Pancreas (tissue), 10 donors: ENCODE measurements at regions not wholly inside any gene's neighbourhood (a gene's known extent, or its start where the extent isn't known, plus 50 kb on each side); places are given as distances from the start of the nearest gene placed in this dataset.

Experiments used
- ATAC-seq, 4 donors: fragments of 200-7000 bp; cut with Tn5 transposase; one replicate each; pipeline versions ENCODE4 v1.8.0 to v1.9.1; 2020; ENCODE audit warnings: mild to moderate bottlenecking in 4 of 4, moderate library complexity in 4 of 4
- DNase-seq, 6 donors: peaks; one replicate each; pipeline ENCODE4 v3.0.0-alpha.2; 2020
- FAIRE-seq: peaks from 2 replicates; lab custom pipeline; 2012; peaks lifted over from hg19 to GRCh38; lab: Jason Lieb, UNC
- H3K27ac ChIP-seq, 4 donors: fragments of 200-600 bp; sonication (generic); 1 replicate in 3 of 4; 2 replicates in 1 of 4; pipeline versions ENCODE4 v1.5.0 to v1.8.0; 2020
- H3K27me3 ChIP-seq, 4 donors: fragments of 200-600 bp; one replicate each; pipeline ENCODE4 v1.8.0; 2021
- H3K36me3 ChIP-seq, 3 donors: fragments of 200-600 bp; sonication (generic) in 1 of 3; one replicate each; pipeline versions ENCODE4 v1.5.0 to v1.8.0; 2020 to 2021
- H3K4me1 ChIP-seq, 3 donors: fragments of 200-600 bp; one replicate each; pipeline ENCODE4 v1.8.0; 2021
- H3K4me3 ChIP-seq, 4 donors: fragments of 200-600 bp; sonication (generic) in 2 of 4; one replicate each; pipeline versions ENCODE4 v1.5.0 to v1.8.0; 2020 to 2021
- H3K9me3 ChIP-seq, 4 donors: fragments of 200-600 bp; one replicate each; pipeline ENCODE4 v1.8.0; 2021
- CTCF ChIP-seq, 4 donors: fragments of 200-600 bp; sonication (generic) in 3 of 4; IDR thresholded peaks; one replicate each; pipeline versions ENCODE4 v1.5.0 to v1.8.0; 2021; ENCODE audit warnings: antibody characterized with exemption in 4 of 4
- WGBS, 2 donors: extraction: QIAGEN DNeasy Blood & Tissue Kit; methylation state at CpG; one replicate each; pipeline ENCODE4 v1.1.7; 2013; 5-methylcytosine and 5-hydroxymethylcytosine counted together
- intact Hi-C, 3 donors: fragments of 100-400 bp; cut with DNase I; formaldehyde crosslinking; loops; one replicate each; pipeline versions ENCODE4 v1.11.1 to v1.14.2; 2022
- donor health status: healthy with polysubstance abuse.
- donor health status: DM: no; HTN: no; CAD: no; lungs with moderate emphysema.
- donor health status: DM: no; HTN: no; CAD: no.
- donor health status: control.
- donor health status: control.
- donor health status: Bipolar disorder and iron deficiency.
- donor health status: DM: yes; HTN: yes; CAD: no.
- donor health status: DM: no; HTN: no; CAD: no.
- donor health status: DM: no; HTN: no; CAD: no.
- donor health status: DM: yes; HTN: yes; CAD: no.

GRCh38 chr10:76729346-76729745 is 908.3 kb downstream of the KCNMA1 start:
- Histone ChIP-seq H3K4me1 (no peaks in the 10 kb centered on the region), H3K4me3 (no peak overlapping the region), H3K9me3 (no peaks in the 10 kb centered on the region), H3K36me3 (no peaks in the 10 kb centered on the region), H3K27ac (no peak overlapping the region), H3K27me3 (no peaks in the 10 kb centered on the region)
- FAIRE-seq = no peak
- no peak for ATAC-seq
- intact Hi-C loops = no loop called here
- DNase-seq = no peak
- TF ChIP-seq CTCF (IDR thresholded peaks at IDR 0.05) = no peak

DNA sequence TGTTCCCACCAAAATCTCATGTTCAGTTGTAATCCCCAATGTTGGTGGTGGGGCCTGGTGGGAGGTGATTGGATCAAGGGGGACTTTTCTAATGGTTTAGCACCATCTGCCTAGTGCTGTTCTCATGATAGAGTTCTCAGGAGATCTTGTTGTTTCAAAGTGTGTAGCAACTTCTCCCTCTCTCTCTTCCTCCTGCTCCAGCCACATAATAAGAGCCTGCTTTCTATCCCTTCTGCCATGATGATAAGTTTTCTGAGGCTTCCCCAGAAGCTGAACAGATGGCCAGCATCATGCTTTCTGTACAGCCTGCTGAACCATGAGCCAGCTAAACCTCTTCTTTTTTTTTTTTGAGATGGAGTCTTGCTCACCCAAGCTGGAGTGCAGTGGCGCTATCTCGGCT is 910.6 kb downstream of the KCNMA1 start:
- Histone ChIP-seq H3K27ac (no peak overlapping the region), H3K9me3 (no peaks in the 10 kb centered on the region), H3K4me1 (no peaks in the 10 kb centered on the region), H3K36me3 (no peaks in the 10 kb centered on the region), H3K27me3 (no peaks in the 10 kb centered on the region), H3K4me3 (no peak overlapping the region)
- FAIRE-seq (no peak), ATAC-seq (no peak), DNase-seq (no peak)
- WGBS, 2 donors = 71 to 83% methylated on average over 2 of the region's 2 CpGs
- intact Hi-C loops = no loop called here
- no peak for TF ChIP-seq CTCF (IDR thresholded peaks at IDR 0.05)

GRCh38 chr10:76723844-76724243 is 913.8 kb downstream of the KCNMA1 start:
- DNase-seq (no peak), ATAC-seq (peak in 1 of 4 donors; percentile 39), FAIRE-seq (no peak)
- intact Hi-C loops = no loop called here
- TF ChIP-seq CTCF (IDR thresholded peaks at IDR 0.05) = no peak
- H3K9me3 ChIP-seq = no peaks in the 10 kb centered on the region
- no peaks in the 10 kb centered on the region for H3K4me1 ChIP-seq
- H3K27me3 ChIP-seq = no peaks in the 10 kb centered on the region
- no peaks in the 10 kb centered on the region for H3K36me3 ChIP-seq
- H3K27ac ChIP-seq = no peak overlapping the region
- H3K4me3 ChIP-seq = no peak overlapping the region
- 17 to 23% methylated on average over 9 of the region's 9 CpGs for WGBS, 2 donors

- WGBS, 2 donors = 92 to 97% methylated on average over 1 of the region's 1 CpG
- Histone ChIP-seq H3K27ac (no peak overlapping the region), H3K36me3 (no peaks in the 10 kb centered on the region), H3K4me3 (no peak overlapping the region), H3K9me3 (no peaks in the 10 kb centered on the region), H3K4me1 (no peaks in the 10 kb centered on the region), H3K27me3 (no peaks in the 10 kb centered on the region)
- ATAC-seq (no peak), DNase-seq (no peak), FAIRE-seq (no peak)
- intact Hi-C loops = no loop called here
- no peak for TF ChIP-seq CTCF (IDR thresholded peaks at IDR 0.05)
These were observed 915.6 kb downstream of the KCNMA1 start for GRCh38 chr10:76721891-76722505.

DNA sequence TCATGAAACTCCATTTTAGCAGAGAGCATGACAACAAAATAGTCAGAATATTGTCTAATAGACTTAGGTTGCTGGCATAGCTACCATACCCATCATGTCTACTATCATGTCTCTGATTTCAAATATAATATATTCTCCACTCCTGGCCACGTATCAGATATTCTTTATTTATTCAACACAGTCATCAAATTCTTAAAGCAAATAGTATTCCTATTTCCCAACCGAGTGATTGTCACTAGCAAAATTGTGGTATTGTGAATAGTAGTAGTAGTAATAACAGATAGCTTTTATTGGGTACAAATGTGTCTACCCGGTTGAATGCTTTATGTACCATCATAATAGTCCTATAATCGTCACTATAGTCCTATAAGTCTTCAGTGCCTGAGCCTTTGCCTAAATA is 918.6 kb downstream of the KCNMA1 start:
- Histone ChIP-seq H3K4me1 (no peaks in the 10 kb centered on the region), H3K27ac (no peak overlapping the region), H3K27me3 (no peaks in the 10 kb centered on the region), H3K4me3 (no peak overlapping the region), H3K36me3 (no peaks in the 10 kb centered on the region), H3K9me3 (no peaks in the 10 kb centered on the region)
- FAIRE-seq = no peak
- TF ChIP-seq CTCF (IDR thresholded peaks at IDR 0.05) = no peak
- no peak for DNase-seq
- ATAC-seq = no peak
- 62 to 69% methylated on average over 4 of the region's 4 CpGs for WGBS, 2 donors
- intact Hi-C loops = no loop called here
